ENCODE measurements at regions not wholly inside any gene's neighbourhood (a gene's known extent, or its start where the extent isn't known, plus 50 kb on each side); places are given as distances from the start of the nearest gene placed in this dataset.
A peak's percentile ranks its signal among the peaks of the same experiment; 100 is the strongest.
"Not testable (repeated sequence)": the region's sequence is repeated elsewhere in the genome, so short reads cannot be mapped to it uniquely, and the experiment has no call there.

DNA sequence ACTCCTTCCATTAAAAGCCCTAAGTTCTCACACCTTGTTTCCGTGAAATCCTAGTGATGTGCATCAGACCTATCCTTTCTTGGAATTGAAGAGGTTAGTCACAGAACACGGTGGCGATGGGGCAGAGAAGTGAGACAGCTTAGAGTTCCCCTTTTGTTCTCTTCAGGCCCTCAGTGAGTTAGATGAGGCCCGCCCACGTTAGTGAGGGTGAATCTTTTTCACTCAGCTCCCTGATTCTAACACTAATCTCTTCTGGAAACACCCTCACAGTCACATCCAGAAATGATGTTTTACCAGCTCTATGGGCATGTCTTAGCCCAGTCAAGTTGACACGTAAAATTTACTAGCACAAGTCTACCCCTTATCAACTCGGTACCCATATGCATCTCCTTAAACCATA lies 172.7 kb upstream of the NOX3 start:
- peak; percentile 61 to 63 for DNase-seq

DNA sequence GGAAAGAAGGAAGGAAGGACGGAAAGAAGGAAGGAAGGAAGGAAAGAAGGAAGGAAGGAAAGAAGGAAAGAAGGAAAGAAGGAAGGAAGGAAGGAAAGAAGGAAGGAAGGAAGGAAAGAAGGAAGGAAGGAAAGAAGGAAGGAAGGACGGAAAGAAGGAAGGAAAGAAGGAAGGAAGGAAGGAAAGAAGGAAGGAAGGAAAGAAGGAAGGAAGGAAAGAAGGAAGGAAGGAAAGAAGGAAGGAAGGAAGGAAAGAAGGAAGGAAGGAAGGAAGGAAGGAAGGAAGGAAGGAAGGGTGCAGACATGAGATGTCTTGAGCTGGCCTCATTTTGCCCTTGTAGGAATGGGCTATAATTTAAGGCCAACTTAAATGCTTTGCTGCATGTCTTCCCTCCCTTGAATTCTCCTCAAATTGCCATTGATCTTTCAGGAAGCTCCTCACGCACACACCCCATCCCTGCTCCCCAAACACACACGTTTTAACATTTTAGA lies 172.1 kb upstream of the NOX3 start:
- DNase-seq = not testable (repeated sequence)

DNA sequence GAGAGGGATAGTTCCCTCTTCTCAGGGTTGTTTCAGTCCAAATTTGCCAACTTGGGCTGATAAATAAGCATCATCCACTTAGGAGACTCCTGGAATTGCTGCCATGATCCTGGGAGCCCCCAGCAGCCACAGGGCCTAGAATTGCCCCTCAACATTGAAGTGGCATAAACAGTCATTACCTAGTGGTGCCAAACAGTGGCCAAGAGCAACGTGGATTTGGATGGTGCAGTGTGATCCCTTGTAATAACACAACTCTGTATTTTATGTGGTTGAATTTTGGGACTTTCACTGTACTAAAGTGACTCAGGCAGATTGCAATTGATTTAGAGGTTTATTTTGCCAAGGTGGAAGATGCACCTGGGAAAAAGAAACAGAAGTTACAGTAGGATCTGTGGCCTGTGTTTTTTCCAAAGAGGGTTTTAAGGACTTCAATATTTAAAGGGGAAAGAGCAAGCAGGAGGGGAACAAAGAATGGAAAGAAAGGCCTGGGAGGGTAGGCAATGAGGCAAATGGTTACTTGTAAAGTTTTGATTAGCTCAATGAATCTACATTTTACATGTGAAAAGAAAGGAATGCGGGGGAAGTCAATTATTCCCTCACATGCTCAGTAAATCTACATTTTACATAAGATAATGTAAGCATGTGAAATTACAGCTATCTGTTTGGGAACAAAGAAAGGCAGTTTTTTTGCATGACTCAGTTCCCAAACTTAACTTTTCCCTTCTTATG lies 168.0 kb upstream of the NOX3 start:
- DNase-seq = no peak

DNA sequence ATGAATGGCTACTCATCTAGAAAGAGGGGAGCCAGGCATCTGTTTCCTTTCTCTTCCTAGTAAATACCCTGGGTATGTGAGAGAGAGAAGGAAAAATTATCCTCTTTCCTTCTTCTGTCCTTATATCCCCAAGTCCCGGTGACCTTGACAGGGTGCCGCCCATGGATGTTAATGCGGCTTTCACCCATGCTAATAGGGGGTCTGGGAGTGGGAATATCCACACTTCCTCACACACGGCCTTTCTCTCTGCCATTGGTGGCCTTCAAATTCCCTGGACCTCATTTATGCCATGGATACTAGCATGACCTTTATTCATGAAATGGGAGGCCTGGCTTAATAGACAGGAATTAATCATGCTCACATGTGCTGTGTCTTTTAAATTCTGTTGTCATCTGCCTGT lies 159.0 kb upstream of the NOX3 start:
- no peak for DNase-seq

DNA sequence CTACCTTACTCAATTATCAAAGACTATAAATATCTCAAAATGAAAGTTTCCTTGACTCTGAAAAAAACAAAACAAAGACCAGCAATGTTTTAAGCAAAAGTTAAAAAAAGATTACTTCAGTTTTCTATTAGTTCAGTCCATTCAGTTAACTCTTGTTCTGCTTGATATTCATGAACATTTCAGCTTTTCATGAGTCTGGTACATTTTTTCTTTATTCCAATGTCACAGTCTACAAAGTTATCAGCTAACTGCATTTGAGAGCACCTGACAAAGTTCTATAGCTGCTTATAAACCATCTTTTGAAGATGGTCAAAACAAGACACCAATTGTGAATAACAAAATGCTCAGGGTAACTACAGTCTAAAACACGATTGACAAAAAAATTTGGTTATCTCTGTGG lies 156.1 kb upstream of the NOX3 start:
- DNase-seq = no peak

DNA sequence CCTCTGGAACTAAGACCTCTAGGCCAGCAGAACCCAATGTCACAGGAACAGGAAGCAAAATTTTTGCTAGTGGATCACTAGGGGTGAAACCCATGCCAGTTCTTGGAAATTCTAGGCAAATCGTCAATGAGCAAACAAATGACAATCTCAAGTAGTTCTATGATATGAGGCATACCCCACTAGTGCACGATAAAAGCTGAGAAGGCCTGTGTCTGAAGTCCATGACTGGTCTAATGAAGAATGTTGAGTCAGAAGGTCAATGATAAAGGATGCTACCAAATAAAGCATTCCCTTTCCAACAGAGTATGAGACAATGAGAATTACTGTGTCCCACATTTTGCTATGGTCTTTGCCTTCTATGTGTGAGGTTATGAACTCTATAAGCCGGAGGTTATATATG lies 149.4 kb upstream of the NOX3 start:
- DNase-seq = no peak

DNA sequence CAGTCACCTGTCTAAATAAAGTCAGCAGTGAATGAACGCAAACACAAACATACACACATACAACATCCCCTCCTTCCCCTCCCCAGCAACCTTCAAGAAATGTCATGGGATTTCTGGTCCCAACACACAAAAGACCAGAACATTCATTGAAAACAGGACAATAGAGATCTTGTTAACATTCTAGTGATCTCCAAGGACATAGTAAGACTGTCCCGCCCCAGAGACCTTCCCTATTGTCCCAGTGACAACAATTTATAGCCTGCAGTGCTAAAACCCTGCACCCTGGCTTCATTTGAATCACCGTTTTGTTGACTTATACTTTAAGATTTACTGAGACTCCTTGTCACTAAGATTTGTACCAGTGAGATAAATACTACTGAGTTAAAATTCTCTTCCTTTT lies 143.9 kb upstream of the NOX3 start:
- DNase-seq = no peak

DNA sequence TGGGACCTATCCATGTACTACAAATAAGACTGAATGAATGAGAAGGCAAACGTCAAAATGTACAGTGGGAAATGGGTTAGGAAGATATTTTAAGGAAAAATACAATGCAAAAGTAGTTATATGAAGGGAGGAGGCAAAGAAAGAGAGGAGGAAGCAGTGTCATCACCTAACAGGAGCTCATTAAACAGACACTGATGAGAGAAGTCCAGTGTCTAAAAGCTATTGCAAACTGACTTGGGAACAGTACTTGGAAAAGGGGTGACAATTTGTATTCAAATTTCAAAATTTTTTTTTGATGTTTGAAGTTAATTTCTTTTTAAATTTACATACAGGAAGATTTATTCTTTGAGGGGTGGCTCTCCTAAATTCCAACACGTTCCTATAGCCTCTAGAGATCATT lies 143.5 kb upstream of the NOX3 start:
- no peak for DNase-seq

DNA sequence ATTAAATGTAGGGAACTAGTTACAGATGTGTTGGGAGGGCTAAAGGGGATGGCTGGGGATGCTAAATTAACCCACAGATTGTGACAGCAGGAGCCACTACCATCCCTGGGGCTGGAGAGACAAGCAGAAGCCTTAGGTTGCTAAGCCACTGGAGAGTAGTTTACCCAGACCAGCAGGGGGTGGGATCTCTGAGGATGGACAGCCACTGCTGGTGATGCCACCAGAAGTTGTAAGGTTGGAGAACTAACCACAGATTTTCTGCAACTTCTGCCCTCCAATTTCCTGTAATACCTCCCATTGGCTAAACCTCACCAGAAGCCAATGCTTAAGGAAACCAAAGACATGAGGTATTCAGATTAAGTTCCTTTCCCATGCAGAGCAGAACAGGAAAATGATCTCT lies 139.6 kb upstream of the NOX3 start:
- DNase-seq = no peak

DNA sequence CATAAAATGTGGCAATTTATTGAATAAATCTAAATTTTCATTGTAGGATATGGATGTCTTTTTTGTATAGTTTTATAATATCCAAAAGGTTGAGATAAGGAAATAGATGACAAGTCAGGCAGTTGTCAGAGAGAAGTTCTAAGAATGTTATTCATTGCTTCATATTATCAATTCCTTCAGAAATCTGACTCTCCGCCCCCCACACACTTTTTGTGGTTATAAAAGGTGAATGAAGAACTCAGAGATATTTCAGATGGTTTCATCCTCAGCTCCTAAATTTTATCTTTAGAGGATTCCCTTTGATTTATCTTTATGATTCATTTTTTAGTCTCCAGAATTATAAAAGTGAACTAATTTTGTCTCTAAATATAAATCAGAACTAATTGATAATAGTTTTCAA lies 136.1 kb upstream of the NOX3 start:
- no peak for DNase-seq

DNA sequence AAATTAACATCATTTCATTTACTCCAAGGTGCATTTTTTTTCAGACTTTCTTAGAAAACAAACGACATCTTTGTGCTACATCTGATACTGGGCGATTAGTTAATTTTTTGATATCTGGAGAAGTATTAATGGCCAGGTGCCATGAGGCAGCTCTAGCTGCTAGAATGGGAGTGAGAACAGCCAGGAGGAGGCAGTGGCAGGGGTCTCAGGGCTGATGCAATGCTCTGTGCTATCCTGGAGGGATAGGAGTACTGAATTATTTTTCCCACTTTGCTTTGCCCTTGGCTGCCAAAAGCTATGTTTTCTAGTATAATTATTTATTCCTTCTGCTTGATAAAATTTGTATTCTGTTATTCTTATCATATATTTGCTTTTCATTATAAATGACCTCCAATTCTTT lies 133.6 kb upstream of the NOX3 start:
- DNase-seq = no peak

DNA sequence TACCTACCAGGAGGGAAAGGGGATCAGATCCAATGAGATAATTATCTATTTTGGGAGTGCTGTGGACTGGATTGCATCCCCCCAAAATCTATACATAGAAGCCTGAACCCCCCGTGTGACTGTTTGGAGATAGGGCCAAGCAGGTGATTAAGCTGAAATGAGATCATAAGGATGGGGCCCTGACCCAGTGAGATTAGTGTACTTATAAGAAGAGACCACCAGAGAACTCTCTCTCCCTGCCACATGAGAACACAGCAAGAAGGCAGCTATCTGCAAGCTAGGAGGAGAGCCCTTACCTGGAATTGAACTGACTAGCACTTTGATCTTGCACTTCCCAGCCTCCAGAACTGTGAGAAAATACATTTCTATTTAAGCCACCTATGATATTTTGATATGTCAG lies 132.2 kb upstream of the NOX3 start:
- DNase-seq = no peak

DNA sequence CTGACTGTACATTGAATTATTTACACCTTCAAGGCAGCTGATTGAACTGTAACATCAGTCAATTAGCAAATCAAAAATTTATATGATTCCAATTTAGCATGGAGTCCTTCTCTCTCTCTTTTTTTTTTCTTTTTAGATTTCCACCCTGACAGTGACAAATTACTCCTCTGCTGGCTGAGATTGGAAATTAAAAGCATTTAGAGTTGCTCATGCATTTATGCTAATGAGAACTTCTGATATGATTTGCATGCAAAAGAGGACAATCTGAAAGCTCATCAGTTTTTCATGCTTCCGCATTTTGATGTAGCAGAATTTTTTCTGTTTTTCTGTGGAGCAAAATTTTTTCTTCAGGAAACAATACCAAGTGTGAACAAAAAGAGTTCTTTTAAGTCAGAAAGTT lies 130.5 kb upstream of the NOX3 start:
- DNase-seq = no peak

DNA sequence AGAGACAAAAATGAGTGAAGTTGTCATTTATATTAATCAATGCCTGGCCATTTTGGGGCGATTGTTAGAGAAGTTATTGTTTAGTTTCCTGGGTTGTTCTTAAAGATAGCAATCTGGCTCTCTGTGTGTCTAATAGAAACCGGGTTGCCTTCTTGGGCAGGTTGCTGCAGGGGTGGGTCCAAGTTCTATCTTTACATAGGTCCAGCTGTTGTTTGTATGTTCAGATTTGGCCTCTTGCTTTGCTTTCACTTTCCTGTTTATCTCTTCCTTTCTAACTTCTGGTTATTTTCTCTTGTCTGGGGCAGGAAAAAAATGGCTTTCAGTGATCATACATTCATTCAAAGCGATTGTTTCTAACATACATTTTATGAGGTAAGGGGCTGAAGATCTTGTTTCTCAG lies 128.4 kb upstream of the NOX3 start:
- DNase-seq = no peak

DNA sequence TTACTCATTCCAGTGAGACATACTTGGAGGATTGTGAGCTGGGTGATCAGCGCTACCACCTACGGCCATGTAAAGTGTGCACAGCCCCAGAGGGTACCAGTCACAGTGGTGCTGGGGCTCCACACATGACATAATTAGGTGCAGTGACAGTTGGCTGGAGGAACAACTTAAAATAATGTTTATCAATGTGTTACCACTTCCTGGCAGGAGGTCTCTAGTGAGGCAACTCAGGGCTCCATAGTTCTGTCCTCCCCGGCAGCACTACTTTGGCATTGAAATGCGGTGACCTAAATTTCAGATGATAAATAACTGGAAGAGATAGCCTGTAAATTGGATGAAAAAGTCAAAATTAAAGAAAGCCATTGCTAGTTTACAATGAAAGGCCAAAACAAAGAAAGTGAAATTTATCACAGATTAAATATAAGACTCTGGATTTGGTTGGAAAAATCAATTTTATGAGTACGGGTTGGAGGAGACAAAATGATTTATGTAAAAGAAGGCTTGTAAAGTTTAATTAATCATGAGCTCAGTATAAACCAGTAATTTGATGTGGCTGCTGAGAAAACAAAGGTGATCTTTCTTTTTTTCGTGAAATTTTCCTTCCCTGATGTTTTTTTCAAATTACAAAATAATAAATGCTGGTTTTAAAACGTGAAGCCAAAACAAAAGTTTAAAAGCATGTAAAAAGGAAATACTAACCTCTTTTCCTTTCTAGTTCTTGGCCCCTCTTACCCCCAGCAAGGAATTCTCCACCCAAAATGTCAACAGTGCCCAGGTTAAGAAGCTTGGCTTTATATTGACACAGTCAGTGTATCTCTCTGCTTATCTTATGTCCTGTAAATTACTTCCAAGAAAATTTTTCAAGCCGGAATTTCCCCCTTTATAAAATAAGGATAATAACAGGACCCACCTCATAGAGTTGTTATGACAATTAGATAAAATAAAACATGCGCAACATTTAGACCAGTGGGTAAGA lies 126.7 kb upstream of the NOX3 start:
- no peak for DNase-seq

DNA sequence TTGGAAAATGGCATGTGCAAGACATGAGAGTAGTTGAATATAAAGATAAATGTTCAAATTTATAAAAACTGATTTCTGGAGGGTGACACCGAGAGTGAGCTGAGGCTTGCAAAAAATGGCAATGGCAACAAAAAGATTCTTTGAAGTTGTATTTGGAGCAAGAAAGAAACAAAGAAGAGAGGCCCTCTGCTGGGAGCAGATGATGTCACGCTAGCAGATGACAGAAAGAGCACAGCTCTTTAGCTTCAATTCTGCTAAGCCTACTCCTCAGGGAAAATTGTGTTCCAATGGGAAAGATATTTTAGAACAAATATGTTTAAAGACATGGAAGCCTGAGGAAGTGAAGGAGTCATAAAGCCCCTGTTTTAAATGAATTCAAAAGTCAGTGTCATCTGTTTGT lies 125.3 kb upstream of the NOX3 start:
- DNase-seq = no peak

DNA sequence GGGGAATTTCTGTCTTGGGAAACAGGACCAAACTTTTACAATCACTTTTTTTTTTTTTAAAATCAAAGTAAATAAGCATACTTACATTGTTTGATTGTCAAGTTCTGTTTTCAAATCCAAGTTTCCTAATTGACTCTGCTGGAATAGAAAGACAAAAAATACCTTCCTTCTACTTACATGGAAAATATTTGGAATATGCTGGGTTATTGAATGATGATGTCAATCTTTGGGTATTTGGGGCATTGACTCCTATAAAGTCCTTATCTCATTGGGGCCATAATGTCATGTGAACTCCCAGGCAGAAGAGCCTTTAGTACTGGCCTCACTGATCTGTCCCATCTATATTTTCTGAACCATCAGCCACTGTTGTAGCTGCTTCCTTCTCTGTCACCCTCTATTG lies 122.6 kb upstream of the NOX3 start:
- no peak for DNase-seq

DNA sequence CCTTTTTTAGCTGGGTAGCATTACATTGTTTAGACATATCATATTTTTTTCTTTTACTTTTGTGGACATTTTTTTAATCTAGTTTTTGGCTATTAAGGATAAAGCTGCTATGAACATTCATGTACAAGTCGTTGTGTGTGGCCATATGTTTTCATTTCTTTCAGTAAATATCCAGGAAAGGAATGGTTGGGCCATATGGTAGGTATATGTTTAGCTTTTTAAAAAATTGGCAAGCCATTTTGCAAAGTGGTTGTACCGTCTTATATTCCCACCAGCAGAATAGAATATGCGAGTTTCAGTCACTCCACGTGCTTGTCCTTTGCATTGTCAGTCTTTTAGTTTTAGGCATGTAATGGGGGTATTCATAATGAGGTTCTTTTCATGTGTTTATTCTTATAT lies 106.3 kb upstream of the NOX3 start:
- DNase-seq = no peak

DNA sequence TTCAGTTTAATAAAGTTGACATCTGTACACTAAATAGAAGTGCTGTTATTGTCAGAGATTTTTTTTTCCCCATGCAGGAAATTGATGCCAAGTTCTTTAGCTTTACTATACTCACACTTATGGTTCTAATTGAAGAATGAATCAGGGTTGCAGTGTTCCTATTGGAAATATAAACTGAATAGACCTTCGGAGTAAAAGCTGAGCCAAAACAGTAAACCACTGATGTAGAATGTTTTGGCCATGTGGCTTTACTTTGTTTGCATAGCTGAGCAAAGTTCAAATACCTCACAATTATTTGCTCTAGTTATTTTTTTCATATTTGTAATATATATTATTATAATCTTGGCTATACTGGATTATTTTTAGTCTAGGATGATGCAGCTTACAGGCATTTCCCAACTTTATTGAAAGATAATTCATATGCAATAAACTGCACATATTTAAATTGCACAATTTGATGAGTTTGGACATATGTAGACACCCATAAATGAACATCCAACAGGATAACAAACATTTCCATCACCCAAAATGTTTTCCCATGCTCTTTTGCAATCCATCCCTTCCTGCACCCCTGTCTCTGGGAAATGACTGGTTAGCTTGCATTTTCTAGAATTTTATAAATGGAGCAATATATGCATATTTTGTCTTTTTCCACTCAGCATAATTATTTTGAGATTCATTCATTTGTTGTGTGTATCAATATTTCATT lies 105.8 kb upstream of the NOX3 start:
- no peak for DNase-seq

DNA sequence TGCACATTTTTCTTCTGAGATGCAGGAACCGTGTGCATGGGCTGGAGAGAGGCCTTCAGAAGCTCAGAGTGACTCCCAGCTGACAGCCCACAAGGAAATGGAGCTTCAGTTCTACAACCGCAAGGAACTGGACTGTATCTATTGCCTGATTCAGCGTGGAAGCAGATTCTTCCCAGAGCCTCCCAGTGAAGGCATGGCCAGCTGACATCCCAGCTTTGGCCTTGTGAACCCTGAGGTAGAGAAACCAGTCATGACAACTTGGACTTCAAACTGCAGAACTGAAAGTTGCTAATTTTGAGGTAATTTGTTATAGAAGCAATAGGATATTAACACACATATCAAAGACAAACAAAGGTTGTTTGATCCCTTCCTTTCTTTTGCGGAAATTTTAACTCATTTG lies 94.3 kb upstream of the NOX3 start:
- DNase-seq = no peak

DNA sequence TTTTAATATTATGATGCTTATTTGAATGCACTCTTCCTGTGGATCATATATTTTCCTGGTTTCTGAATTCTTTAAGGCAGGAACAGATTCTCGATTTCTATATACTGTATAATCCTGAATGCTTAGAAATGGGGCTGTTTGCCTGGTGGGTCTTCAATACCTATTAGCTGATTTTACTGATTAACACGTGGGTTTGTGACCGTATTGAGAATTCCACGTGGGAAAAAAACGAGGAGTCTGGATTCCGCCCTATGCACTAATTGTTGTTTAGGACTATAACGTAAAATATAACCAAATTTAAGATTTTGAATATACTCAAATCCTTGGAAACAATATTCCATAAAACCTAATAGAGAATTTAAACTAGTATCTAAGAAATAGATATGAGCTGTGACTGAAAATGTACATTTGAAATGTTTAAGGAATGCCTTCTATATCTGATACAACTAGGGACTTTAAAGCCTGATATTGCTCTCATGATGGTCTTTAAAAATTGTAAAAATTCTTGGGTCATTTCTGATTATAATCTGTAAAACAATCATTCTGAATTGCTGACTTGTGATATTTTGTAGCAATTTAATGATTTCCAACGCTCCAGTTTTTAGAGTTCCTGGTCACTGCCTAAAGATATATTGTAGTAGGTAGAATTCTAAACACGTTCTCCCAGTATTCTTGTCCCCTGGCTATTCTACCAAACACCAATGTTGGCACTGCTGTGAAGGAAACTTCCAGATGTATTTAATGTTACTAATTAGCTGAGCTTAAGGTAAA lies 93.6 kb upstream of the NOX3 start:
- DNase-seq = no peak

DNA sequence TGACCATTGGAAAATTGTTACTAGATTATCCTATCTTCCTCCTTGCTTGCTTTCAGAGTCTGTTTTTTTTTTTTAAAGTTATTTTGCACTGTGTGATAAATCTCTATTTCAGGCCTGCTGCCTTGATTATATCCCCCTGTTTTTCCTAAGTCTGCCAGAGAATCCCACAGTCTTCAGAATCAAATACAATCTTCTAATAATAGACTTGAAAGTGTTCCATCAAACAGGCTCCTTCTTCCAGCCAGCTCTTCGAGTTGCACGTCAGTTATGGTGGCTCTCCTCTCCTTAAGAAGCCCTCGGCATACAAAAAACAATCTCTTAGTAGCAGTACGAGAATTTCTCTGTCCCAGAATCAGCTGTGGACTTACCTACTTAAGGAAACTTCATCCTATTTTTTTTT lies 92.9 kb upstream of the NOX3 start:
- DNase-seq = no peak

DNA sequence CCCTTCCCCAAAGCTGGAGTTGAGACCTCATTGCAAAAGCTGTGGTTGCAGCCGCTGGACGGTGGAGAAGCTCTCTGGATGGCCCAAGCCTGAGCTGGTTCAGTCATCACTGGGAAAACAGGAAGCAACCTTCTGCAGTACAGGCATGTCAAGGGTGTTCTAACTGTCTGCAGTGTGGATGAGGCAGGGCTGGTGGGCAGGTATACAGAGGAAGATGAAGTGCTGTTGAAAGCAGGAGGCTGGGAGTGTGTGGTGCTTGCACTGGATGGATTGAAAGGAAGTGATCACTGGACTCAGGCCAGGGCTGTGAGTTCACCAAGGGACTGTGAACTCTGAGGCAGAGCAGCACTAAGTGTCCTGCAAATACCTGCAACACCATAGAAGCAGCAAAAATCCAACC lies 89.0 kb upstream of the NOX3 start:
- DNase-seq = no peak

All from activated T-cell treated with anti-CD3 and anti-CD28 coated beads, Interleukin-2, amount 50 U/mL, for 48 hours (primary cell).